HK-2 (cell line): ENCODE measurements at regions not wholly inside any gene's neighbourhood (a gene's known extent, or its start where the extent isn't known, plus 50 kb on each side); places are given as distances from the start of the nearest gene placed in this dataset.
A peak's percentile ranks its signal among the peaks of the same experiment; 100 is the strongest.

Experiments used
- DNase-seq: peaks from one replicate; pipeline ENCODE4 v3.0.0-alpha.2; 2018; ENCODE audit not compliant: unreplicated experiment

GRCh38 chr6:160899671-160900430 lies 91.7 kb upstream of the MAP3K4 start:
- no peak for DNase-seq

GRCh38 chr6:160911949-160912348 lies 79.6 kb upstream of the MAP3K4 start:
- DNase-seq, result no peak

- no peak for DNase-seq
Measured at GRCh38 chr6:160912411-160912810, 79.2 kb upstream of the MAP3K4 start.

GRCh38 chr6:160917572-160917971 lies 74.0 kb upstream of the MAP3K4 start:
- DNase-seq, result no peak

- DNase-seq, result no peak
Measured at GRCh38 chr6:160919723-160920440, 71.7 kb upstream of the MAP3K4 start.

- DNase-seq, result no peak
Measured at GRCh38 chr6:160921095-160921494, 70.5 kb upstream of the MAP3K4 start.

- no peak for DNase-seq
Measured at GRCh38 chr6:160926281-160927276, 65.0 kb upstream of the MAP3K4 start.

GRCh38 chr6:160927416-160927815 lies 64.2 kb upstream of the MAP3K4 start:
- no peak for DNase-seq

GRCh38 chr6:160929361-160929760 lies 62.2 kb upstream of the MAP3K4 start:
- DNase-seq, result no peak

GRCh38 chr6:160929831-160930230 lies 61.7 kb upstream of the MAP3K4 start:
- DNase-seq, result no peak

GRCh38 chr6:160930547-160931377 lies 60.8 kb upstream of the MAP3K4 start:
- peak; percentile 71 for DNase-seq

GRCh38 chr6:160931378-160932310 lies 59.9 kb upstream of the MAP3K4 start:
- no peak for DNase-seq

GRCh38 chr6:160933256-160933655 lies 58.3 kb upstream of the MAP3K4 start:
- DNase-seq, result no peak

GRCh38 chr6:160934157-160934556 lies 57.4 kb upstream of the MAP3K4 start:
- DNase-seq, result no peak

GRCh38 chr6:160940197-160940596 lies 51.4 kb upstream of the MAP3K4 start:
- DNase-seq, result no peak
